Brain microvascular endothelial cell (primary cell): ENCODE measurements at regions not wholly inside any gene's neighbourhood (a gene's known extent, or its start where the extent isn't known, plus 50 kb on each side); places are given as distances from the start of the nearest gene placed in this dataset.
A peak's percentile ranks its signal among the peaks of the same experiment; 100 is the strongest.

Experiments
- DNase-seq: peaks from one replicate; pipeline ENCODE4 v3.0.0-alpha.2; 2020
- H3K27ac ChIP-seq: fragments of 250-450 bp; sonication (Bioruptor Pico); 2 replicates; pipeline ENCODE4 v1.5.1; 2020; ENCODE audit warnings: mild to moderate bottlenecking, moderate library complexity
- H3K27me3 ChIP-seq: fragments of 250-450 bp; sonication (Bioruptor Pico); replicated peaks from 2 replicates; pipeline ENCODE4 v1.5.1; 2020; ENCODE audit warnings: mild to moderate bottlenecking
- H3K36me3 ChIP-seq: fragments of 250-450 bp; sonication (Bioruptor Pico); replicated peaks from 2 replicates; pipeline ENCODE4 v1.5.1; 2020; ENCODE audit warnings: mild to moderate bottlenecking
- H3K4me3 ChIP-seq: 2 replicates; pipeline ENCODE4 v1.5.1; 2011; ENCODE audit warnings: low read depth, mild to moderate bottlenecking, control low read depth, low read length, moderate library complexity
- in situ Hi-C: cut with HindIII; loops from 2 replicates; pipeline ENCODE4 v1.10.0; 2017; ENCODE audit warnings: low sequenced_read_pairs, low pct_ligation_motif_present
- TF ChIP-seq, protein P1 (sequence below): IDR thresholded peaks from 2 replicates; pipeline ENCODE4 v1.5.1; 2011; ENCODE audit warnings: low read depth, mild to moderate bottlenecking, moderate library complexity, low read length, control low read depth, inconsistent platforms; ENCODE audit errors: missing control alignments

DNA sequence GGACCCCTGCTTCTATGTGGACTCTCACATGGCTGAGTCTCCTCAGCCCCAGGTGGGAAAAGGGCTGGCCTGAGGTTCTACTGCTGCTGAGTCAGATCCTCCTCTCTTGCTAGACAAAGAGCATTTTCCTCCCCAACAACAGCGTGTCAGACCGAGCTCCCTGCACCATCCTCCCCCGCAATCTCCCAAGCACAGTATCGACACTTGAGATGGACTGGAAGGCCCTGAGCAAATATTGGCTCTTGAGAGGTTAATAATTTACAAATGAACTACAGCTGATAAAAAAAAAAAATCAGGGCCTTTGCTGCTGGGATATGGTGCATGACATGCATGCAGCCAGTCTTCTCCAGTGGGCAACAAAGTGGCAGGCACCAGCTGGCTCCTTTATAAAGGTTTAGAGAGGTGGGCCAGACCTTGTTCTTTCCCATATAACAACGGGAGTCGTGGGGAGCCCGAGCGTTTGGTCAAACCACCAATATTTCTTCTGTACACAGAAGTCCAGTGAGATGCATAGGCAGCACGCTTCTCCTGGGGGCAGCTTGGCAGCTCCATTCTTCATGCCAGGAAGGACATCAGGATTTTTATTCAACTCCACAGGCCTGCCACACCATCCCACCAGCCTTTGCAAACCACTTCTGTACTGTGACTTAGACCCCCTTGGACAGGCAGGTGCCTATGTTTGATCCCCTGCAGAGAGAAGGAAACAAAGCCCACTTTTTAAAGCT is 55.4 kb upstream of the CAMK1G start:
- TF ChIP-seq, protein P1, sequence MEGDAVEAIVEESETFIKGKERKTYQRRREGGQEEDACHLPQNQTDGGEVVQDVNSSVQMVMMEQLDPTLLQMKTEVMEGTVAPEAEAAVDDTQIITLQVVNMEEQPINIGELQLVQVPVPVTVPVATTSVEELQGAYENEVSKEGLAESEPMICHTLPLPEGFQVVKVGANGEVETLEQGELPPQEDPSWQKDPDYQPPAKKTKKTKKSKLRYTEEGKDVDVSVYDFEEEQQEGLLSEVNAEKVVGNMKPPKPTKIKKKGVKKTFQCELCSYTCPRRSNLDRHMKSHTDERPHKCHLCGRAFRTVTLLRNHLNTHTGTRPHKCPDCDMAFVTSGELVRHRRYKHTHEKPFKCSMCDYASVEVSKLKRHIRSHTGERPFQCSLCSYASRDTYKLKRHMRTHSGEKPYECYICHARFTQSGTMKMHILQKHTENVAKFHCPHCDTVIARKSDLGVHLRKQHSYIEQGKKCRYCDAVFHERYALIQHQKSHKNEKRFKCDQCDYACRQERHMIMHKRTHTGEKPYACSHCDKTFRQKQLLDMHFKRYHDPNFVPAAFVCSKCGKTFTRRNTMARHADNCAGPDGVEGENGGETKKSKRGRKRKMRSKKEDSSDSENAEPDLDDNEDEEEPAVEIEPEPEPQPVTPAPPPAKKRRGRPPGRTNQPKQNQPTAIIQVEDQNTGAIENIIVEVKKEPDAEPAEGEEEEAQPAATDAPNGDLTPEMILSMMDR = no peak
- no peaks in the 10 kb centered on the region for H3K36me3 ChIP-seq
- DNase-seq = peak; percentile 14
- in situ Hi-C loops = no loop called here
- no peak overlapping the region for H3K4me3 ChIP-seq
- peak overlapping the region; percentile 31 for H3K27ac ChIP-seq
- H3K27me3 ChIP-seq = peaks cover 2% of the 10 kb centered on the region

- H3K36me3 ChIP-seq = no peaks in the 10 kb centered on the region
- H3K4me3 ChIP-seq = no peak overlapping the region
- in situ Hi-C loops = no loop called here
- no peak overlapping the region for H3K27ac ChIP-seq
- no peak for DNase-seq
- peaks cover 2% of the 10 kb centered on the region for H3K27me3 ChIP-seq
- TF ChIP-seq, protein P1 = no peak
These were observed 54.3 kb upstream of the CAMK1G start for GRCh38 chr1:209529233-209529632.

GRCh38 chr1:209531006-209531405 is 52.5 kb upstream of the CAMK1G start:
- in situ Hi-C loops = no loop called here
- TF ChIP-seq, protein P1 = no peak
- DNase-seq = no peak
- no peak overlapping the region for H3K4me3 ChIP-seq
- no peaks in the 10 kb centered on the region for H3K36me3 ChIP-seq
- H3K27ac ChIP-seq = no peak overlapping the region
- peaks cover 2% of the 10 kb centered on the region for H3K27me3 ChIP-seq

- in situ Hi-C loops = no loop called here
- peaks cover 2% of the 10 kb centered on the region for H3K27me3 ChIP-seq
- H3K4me3 ChIP-seq = no peak overlapping the region
- TF ChIP-seq, protein P1 = no peak
- H3K27ac ChIP-seq = no peak overlapping the region
- DNase-seq = no peak
- no peaks in the 10 kb centered on the region for H3K36me3 ChIP-seq
These were observed 52.0 kb upstream of the CAMK1G start for GRCh38 chr1:209531549-209531948.
